ENCODE measurements at regions not wholly inside any gene's neighbourhood (a gene's known extent, or its start where the extent isn't known, plus 50 kb on each side); places are given as distances from the start of the nearest gene placed in this dataset.

DNA sequence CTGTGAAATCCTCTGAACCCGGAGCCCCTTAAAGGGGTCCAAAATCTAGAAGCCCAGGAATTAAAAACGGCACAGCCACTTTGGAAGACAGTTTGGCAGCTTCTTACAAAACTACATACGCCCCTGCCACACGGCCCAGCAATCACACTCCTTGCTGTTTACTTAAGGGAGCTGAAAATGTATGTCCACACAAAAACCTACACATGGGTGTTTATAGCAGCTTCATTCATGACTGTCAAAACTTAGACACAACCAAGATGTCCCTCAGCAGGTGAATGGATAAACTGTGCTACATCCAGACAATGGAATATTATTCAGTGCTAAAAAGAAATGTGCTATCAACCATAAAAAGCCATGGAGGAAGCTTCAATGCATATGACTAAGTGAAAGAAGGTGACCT is 162.5 kb downstream of the NUP210 start:
- no peak overlapping the region for H3K23ac ChIP-seq (ENCODE audit: low read depth, low read length, poor library complexity)
- H3K9ac ChIP-seq (ENCODE audit: low read depth, low read length, poor library complexity) = no peak overlapping the region
- H3K18ac ChIP-seq (ENCODE audit: low read length) = no peak overlapping the region
- no peak overlapping the region for H2BK12ac ChIP-seq (ENCODE audit: low read length)
- no peak overlapping the region for H3K4me3 ChIP-seq (ENCODE audit: low read length in 2 of 2)
- no peak for DNase-seq (ENCODE audit: low spot score)
- no peak overlapping the region for H3K4ac ChIP-seq (ENCODE audit: low read length)
- no CpG with 5 or more reads among the region's 4 CpGs for WGBS, 2 donors (ENCODE audit: extremely low coverage in 2 of 2, insufficient read length in 2 of 2, insufficient replicate concordance in 1 of 2)
- H3K36me3 ChIP-seq (replicated peaks in 1 of 2; ENCODE audit: control insufficient read depth in 2 of 2, insufficient read depth in 2 of 2, low read length in 2 of 2) = no peaks in the 10 kb centered on the region
- no peak overlapping the region for H2BK120ac ChIP-seq (ENCODE audit: low read depth, low read length)
- H3K4me2 ChIP-seq (ENCODE audit: insufficient read depth, low read length, poor library complexity, severe bottlenecking) = no peak overlapping the region
- no peak overlapping the region for H2BK5ac ChIP-seq (ENCODE audit: low read length)
- no peaks in the 10 kb centered on the region for H3K79me1 ChIP-seq (ENCODE audit: low read depth, low read length)
- H3K14ac ChIP-seq (ENCODE audit: low read length) = no peak overlapping the region
- no peaks in the 10 kb centered on the region for H3K9me3 ChIP-seq (replicated peaks in 1 of 2; ENCODE audit: control insufficient read depth in 2 of 2, insufficient read depth in 1 of 2, low read depth in 1 of 2, low read length in 2 of 2)
- no peak overlapping the region for H2BK15ac ChIP-seq (ENCODE audit: low read length)
- H4K8ac ChIP-seq (ENCODE audit: low read depth, low read length) = no peak overlapping the region
- peaks cover 5 to 12% of the 10 kb centered on the region in 2 donors for H3K4me1 ChIP-seq (ENCODE audit: control insufficient read depth in 2 of 2, insufficient read depth in 1 of 2, low read depth in 1 of 2, low read length in 2 of 2)
- no peak overlapping the region for H2AK5ac ChIP-seq (ENCODE audit: low read depth, low read length)
- H3K27me3 ChIP-seq (ENCODE audit: control insufficient read depth in 3 of 3, insufficient read depth in 3 of 3, low read depth in 1 of 3, low read length in 3 of 3) = no peaks in the 10 kb centered on the region
- H4K91ac ChIP-seq (ENCODE audit: low read depth, low read length, poor library complexity) = no peak overlapping the region
- no peak overlapping the region for H3K27ac ChIP-seq (replicated peaks; ENCODE audit: low read length)
- H2AFZ ChIP-seq (ENCODE audit: low read length) = no peak overlapping the region

DNA sequence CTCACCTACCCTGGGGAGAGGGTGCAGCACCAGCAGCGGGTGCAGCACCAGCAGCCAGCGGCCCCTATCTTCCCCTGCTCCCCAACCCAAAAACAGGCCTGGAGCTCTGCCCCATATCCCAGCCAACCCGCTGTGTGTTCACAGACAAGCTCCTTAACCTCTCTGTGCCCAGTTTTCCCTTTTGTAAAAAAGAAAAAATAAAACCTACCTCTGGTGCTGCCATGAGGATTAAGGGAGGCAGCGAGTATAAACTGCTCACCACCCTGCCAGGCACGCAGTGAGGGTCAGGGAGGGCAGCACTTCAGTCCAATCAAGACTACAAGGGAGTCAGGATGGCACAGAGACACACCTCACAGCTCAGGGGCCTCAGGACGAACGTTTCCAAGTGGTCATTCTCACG is 163.3 kb downstream of the NUP210 start:
- no peak overlapping the region for H3K4ac ChIP-seq (ENCODE audit: low read length)
- no peak for DNase-seq (ENCODE audit: low spot score)
- H3K36me3 ChIP-seq (replicated peaks in 1 of 2; ENCODE audit: control insufficient read depth in 2 of 2, insufficient read depth in 2 of 2, low read length in 2 of 2) = no peaks in the 10 kb centered on the region
- H3K18ac ChIP-seq (ENCODE audit: low read length) = no peak overlapping the region
- H2BK12ac ChIP-seq (ENCODE audit: low read length) = no peak overlapping the region
- no peak overlapping the region for H3K14ac ChIP-seq (ENCODE audit: low read length)
- H2BK15ac ChIP-seq (ENCODE audit: low read length) = no peak overlapping the region
- no peak overlapping the region for H4K91ac ChIP-seq (ENCODE audit: low read depth, low read length, poor library complexity)
- no peak overlapping the region for H2AFZ ChIP-seq (ENCODE audit: low read length)
- H3K27ac ChIP-seq (replicated peaks; ENCODE audit: low read length) = no peak overlapping the region
- H2BK120ac ChIP-seq (ENCODE audit: low read depth, low read length) = no peak overlapping the region
- H3K23ac ChIP-seq (ENCODE audit: low read depth, low read length, poor library complexity) = no peak overlapping the region
- H2BK5ac ChIP-seq (ENCODE audit: low read length) = no peak overlapping the region
- H3K9ac ChIP-seq (ENCODE audit: low read depth, low read length, poor library complexity) = no peak overlapping the region
- no peaks in the 10 kb centered on the region for H3K27me3 ChIP-seq (ENCODE audit: control insufficient read depth in 3 of 3, insufficient read depth in 3 of 3, low read depth in 1 of 3, low read length in 3 of 3)
- no peak overlapping the region for H3K4me3 ChIP-seq (ENCODE audit: low read length in 2 of 2)
- no peaks in the 10 kb centered on the region for H3K9me3 ChIP-seq (replicated peaks in 1 of 2; ENCODE audit: control insufficient read depth in 2 of 2, insufficient read depth in 1 of 2, low read depth in 1 of 2, low read length in 2 of 2)
- no peak overlapping the region for H3K4me2 ChIP-seq (ENCODE audit: insufficient read depth, low read length, poor library complexity, severe bottlenecking)
- no peaks in the 10 kb centered on the region for H3K79me1 ChIP-seq (ENCODE audit: low read depth, low read length)
- H4K8ac ChIP-seq (ENCODE audit: low read depth, low read length) = no peak overlapping the region
- peaks cover 5 to 12% of the 10 kb centered on the region in 2 donors for H3K4me1 ChIP-seq (ENCODE audit: control insufficient read depth in 2 of 2, insufficient read depth in 1 of 2, low read depth in 1 of 2, low read length in 2 of 2)
- H2AK5ac ChIP-seq (ENCODE audit: low read depth, low read length) = no peak overlapping the region
- no CpG with 5 or more reads among the region's 8 CpGs for WGBS, 2 donors (ENCODE audit: extremely low coverage in 2 of 2, insufficient read length in 2 of 2, insufficient replicate concordance in 1 of 2)

DNA sequence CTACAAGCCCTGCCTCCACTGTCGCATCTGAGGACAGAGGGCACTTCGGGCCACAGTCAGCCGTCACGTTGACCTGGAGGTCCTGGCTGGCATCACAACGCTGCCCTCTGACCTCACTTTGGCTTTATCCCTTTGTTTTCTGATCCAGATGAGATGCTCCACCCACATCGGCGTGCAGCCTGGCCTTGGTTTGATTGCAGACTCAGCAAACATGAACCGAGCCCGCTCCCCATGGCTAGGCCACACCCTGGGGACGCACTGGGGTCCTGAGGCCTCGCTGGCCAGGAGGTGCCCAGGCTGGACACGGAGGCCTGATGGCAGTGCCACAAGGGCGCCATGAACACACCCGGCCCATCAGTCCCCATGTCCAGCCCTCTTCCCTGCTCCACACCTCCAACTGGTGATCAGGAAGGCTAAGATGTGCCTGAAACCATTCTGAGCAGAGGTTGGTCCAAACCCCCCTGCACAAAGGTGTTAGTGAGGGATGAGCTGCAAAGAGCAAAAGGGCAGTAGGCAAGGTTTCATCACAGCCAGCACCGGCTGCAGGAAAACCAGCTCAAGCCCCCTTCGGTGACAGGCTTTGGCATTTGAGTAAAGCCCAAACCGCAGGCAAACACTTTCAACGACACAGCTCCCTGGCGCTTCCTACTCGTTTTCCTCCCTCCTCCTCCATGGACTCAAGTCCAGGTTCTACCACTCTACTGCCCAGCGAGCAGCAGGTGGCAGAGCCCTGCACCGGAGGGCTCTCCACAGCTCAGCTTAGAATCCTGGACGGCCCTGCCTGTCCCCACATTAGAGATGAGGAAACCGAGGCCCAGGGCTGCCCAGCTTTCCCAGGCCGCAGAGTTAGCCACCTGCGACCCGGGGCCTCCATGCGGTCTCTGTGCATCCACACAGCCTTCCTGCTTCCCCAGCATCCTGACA is 165.8 kb downstream of the NUP210 start:
- peaks cover 12 to 13% of the 10 kb centered on the region in 2 donors for H3K4me1 ChIP-seq (ENCODE audit: control insufficient read depth in 2 of 2, insufficient read depth in 1 of 2, low read depth in 1 of 2, low read length in 2 of 2)
- no peak overlapping the region for H2BK15ac ChIP-seq (ENCODE audit: low read length)
- no peak overlapping the region for H3K9ac ChIP-seq (ENCODE audit: low read depth, low read length, poor library complexity)
- H4K8ac ChIP-seq (ENCODE audit: low read depth, low read length) = no peak overlapping the region
- no CpG with 5 or more reads among the region's 28 CpGs for WGBS, 2 donors (ENCODE audit: extremely low coverage in 2 of 2, insufficient read length in 2 of 2, insufficient replicate concordance in 1 of 2)
- no peak overlapping the region for H3K4me3 ChIP-seq (ENCODE audit: low read length in 2 of 2)
- H3K14ac ChIP-seq (ENCODE audit: low read length) = peak overlapping the region; percentile 86
- peak overlapping the region; percentile 84 for H3K18ac ChIP-seq (ENCODE audit: low read length)
- no peaks in the 10 kb centered on the region for H3K79me1 ChIP-seq (ENCODE audit: low read depth, low read length)
- no peaks in the 10 kb centered on the region for H3K36me3 ChIP-seq (replicated peaks in 1 of 2; ENCODE audit: control insufficient read depth in 2 of 2, insufficient read depth in 2 of 2, low read length in 2 of 2)
- no peak overlapping the region for H3K4ac ChIP-seq (ENCODE audit: low read length)
- H3K27ac ChIP-seq (replicated peaks; ENCODE audit: low read length) = no peak overlapping the region
- no peak overlapping the region for H2BK120ac ChIP-seq (ENCODE audit: low read depth, low read length)
- no peak overlapping the region for H3K4me2 ChIP-seq (ENCODE audit: insufficient read depth, low read length, poor library complexity, severe bottlenecking)
- no peaks in the 10 kb centered on the region for H3K9me3 ChIP-seq (replicated peaks in 1 of 2; ENCODE audit: control insufficient read depth in 2 of 2, insufficient read depth in 1 of 2, low read depth in 1 of 2, low read length in 2 of 2)
- H2BK12ac ChIP-seq (ENCODE audit: low read length) = no peak overlapping the region
- no peak overlapping the region for H4K91ac ChIP-seq (ENCODE audit: low read depth, low read length, poor library complexity)
- no peaks in the 10 kb centered on the region for H3K27me3 ChIP-seq (ENCODE audit: control insufficient read depth in 3 of 3, insufficient read depth in 3 of 3, low read depth in 1 of 3, low read length in 3 of 3)
- H2BK5ac ChIP-seq (ENCODE audit: low read length) = no peak overlapping the region
- H3K23ac ChIP-seq (ENCODE audit: low read depth, low read length, poor library complexity) = no peak overlapping the region
- no peak for DNase-seq (ENCODE audit: low spot score)
- peak overlapping the region; percentile 34 for H2AK5ac ChIP-seq (ENCODE audit: low read depth, low read length)
- H2AFZ ChIP-seq (ENCODE audit: low read length) = no peak overlapping the region

DNA sequence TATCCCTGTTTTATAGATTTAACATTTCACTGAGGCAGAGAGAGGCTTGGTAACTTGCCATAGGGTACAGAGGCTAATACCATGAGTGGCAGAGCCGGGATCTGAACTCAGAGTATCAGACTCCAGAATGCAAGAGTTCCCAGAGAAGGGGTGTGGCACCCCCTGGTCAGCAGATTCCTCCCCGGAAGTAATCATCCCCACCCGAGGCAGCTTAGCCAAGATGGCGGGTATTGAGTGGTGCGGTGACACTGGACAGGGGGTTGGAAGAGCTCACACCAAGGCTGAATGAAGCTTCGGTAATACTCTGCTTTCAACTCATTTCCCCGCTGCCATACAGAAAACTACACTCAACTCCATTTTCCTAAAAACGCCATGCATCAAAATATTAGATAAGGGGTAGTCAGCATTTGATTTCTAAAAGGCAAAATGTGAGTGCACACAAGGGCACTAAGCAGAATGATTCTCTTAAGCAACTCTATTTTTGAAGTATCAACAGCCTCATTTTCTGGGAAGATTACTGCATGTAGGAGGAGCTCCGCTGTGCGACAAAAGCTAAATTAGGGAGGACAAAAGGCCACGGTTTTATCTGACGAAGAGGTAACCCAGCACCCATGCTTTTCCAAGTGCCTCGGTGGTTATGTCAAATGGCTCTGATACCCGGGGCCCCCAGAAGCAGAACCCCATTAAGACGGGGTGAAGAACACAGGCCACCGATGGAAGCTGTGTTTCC is 166.7 kb downstream of the NUP210 start:
- Histone ChIP-seq H3K4me1 (ENCODE audit: control insufficient read depth in 2 of 2, insufficient read depth in 1 of 2, low read depth in 1 of 2, low read length in 2 of 2) (peaks cover 12 to 13% of the 10 kb centered on the region in 2 donors), H2BK15ac (ENCODE audit: low read length) (no peak overlapping the region), H3K4ac (ENCODE audit: low read length) (no peak overlapping the region), H3K4me3 (ENCODE audit: low read length in 2 of 2) (no peak overlapping the region), H4K8ac (ENCODE audit: low read depth, low read length) (no peak overlapping the region), H3K79me1 (ENCODE audit: low read depth, low read length) (no peaks in the 10 kb centered on the region), H2BK120ac (ENCODE audit: low read depth, low read length) (no peak overlapping the region), H3K36me3 (replicated peaks in 1 of 2; ENCODE audit: control insufficient read depth in 2 of 2, insufficient read depth in 2 of 2, low read length in 2 of 2) (no peaks in the 10 kb centered on the region), H2BK5ac (ENCODE audit: low read length) (no peak overlapping the region), H3K27me3 (ENCODE audit: control insufficient read depth in 3 of 3, insufficient read depth in 3 of 3, low read depth in 1 of 3, low read length in 3 of 3) (no peaks in the 10 kb centered on the region), H3K18ac (ENCODE audit: low read length) (no peak overlapping the region), H3K4me2 (ENCODE audit: insufficient read depth, low read length, poor library complexity, severe bottlenecking) (no peak overlapping the region), H3K9ac (ENCODE audit: low read depth, low read length, poor library complexity) (no peak overlapping the region), H3K9me3 (replicated peaks in 1 of 2; ENCODE audit: control insufficient read depth in 2 of 2, insufficient read depth in 1 of 2, low read depth in 1 of 2, low read length in 2 of 2) (no peaks in the 10 kb centered on the region), H2AK5ac (ENCODE audit: low read depth, low read length) (no peak overlapping the region), H2AFZ (ENCODE audit: low read length) (no peak overlapping the region), H4K91ac (ENCODE audit: low read depth, low read length, poor library complexity) (no peak overlapping the region), H3K23ac (ENCODE audit: low read depth, low read length, poor library complexity) (no peak overlapping the region), H3K27ac (replicated peaks; ENCODE audit: low read length) (no peak overlapping the region), H3K14ac (ENCODE audit: low read length) (no peak overlapping the region), H2BK12ac (ENCODE audit: low read length) (no peak overlapping the region)
- no peak for DNase-seq (ENCODE audit: low spot score)
- no CpG with 5 or more reads among the region's 16 CpGs for WGBS, 2 donors (ENCODE audit: extremely low coverage in 2 of 2, insufficient read length in 2 of 2, insufficient replicate concordance in 1 of 2)
